MM.1S (cell line): ENCODE measurements at regions not wholly inside any gene's neighbourhood (a gene's known extent, or its start where the extent isn't known, plus 50 kb on each side); places are given as distances from the start of the nearest gene placed in this dataset.

ENCODE experiments used
- DNase-seq: peaks from one replicate; pipeline ENCODE4 v3.0.0-alpha.2; 2015
- H2AFZ ChIP-seq: fragments of 300-600 bp; sonication (generic); 2 replicates; pipeline ENCODE4 v1.6.0; 2016; ENCODE audit warnings: antibody characterized with exemption, low read length
- H3F3A ChIP-seq: fragments of 300-600 bp; sonication (generic); 2 replicates; pipeline ENCODE4 v1.6.1; 2016; ENCODE audit warnings: mild to moderate bottlenecking, antibody characterized with exemption, low read length, moderate library complexity, mixed read lengths; ENCODE audit not compliant: insufficient read depth
- H3K27ac ChIP-seq: fragments of 300-600 bp; sonication (generic); 2 replicates; pipeline ENCODE4 v1.5.1; 2016; ENCODE audit warnings: mild to moderate bottlenecking, low read length
- H3K27me3 ChIP-seq: fragments of 300-600 bp; sonication (generic); replicated peaks from 2 replicates; pipeline ENCODE4 v1.6.0; 2016; ENCODE audit warnings: low read length; ENCODE audit not compliant: insufficient read depth
- H3K36me3 ChIP-seq: fragments of 300-600 bp; sonication (generic); replicated peaks from 2 replicates; pipeline ENCODE4 v1.6.1; 2016; ENCODE audit warnings: mild to moderate bottlenecking, low read length, mixed read lengths; ENCODE audit not compliant: insufficient read depth
- H3K4me1 ChIP-seq: fragments of 300-600 bp; sonication (generic); 2 replicates; pipeline ENCODE4 v1.6.1; 2016; ENCODE audit warnings: low read length, mixed read lengths
- H3K4me2 ChIP-seq: fragments of 300-600 bp; sonication (generic); 2 replicates; pipeline ENCODE4 v1.6.0; 2016; ENCODE audit warnings: low read depth, low read length
- H3K4me3 ChIP-seq: fragments of 300-600 bp; sonication (generic); 2 replicates; pipeline ENCODE4 v1.5.1; 2016; ENCODE audit warnings: low read length, mixed read lengths
- H3K79me2 ChIP-seq: fragments of 300-600 bp; sonication (generic); 2 replicates; pipeline ENCODE4 v1.6.1; 2016; ENCODE audit warnings: mixed run types, low read length, mixed read lengths
- H3K9ac ChIP-seq: fragments of 300-600 bp; sonication (generic); 2 replicates; pipeline ENCODE4 v1.6.1; 2016; ENCODE audit warnings: low read length, mixed read lengths
- H3K9me2 ChIP-seq: fragments of 300-600 bp; sonication (generic); replicated peaks from 2 replicates; pipeline ENCODE4 v1.6.1; 2016; ENCODE audit warnings: mild to moderate bottlenecking, low read length, mixed read lengths; ENCODE audit not compliant: insufficient read depth
- H3K9me3 ChIP-seq: fragments of 300-600 bp; sonication (generic); replicated peaks from 2 replicates; pipeline ENCODE4 v1.6.1; 2016; ENCODE audit warnings: mild to moderate bottlenecking, low read length, mixed read lengths; ENCODE audit not compliant: insufficient read depth
- H4K20me1 ChIP-seq: fragments of 300-600 bp; sonication (generic); 2 replicates; pipeline ENCODE4 v1.6.1; 2016; ENCODE audit warnings: mild to moderate bottlenecking, low read length, moderate library complexity, mixed read lengths; ENCODE audit not compliant: insufficient read depth
- CTCF ChIP-seq: fragments of 300-600 bp; sonication (generic); IDR thresholded peaks from 2 replicates; pipeline ENCODE4 v1.5.1; 2016; ENCODE audit warnings: antibody characterized with exemption, low read length, mixed read lengths
- EZH2 ChIP-seq: fragments of 300-600 bp; sonication (generic); optimal IDR thresholded peaks from 2 replicates; pipeline ENCODE3; 2017; ENCODE audit warnings: low read depth, mild to moderate bottlenecking, antibody characterized with exemption, low read length, mixed read lengths
- EZH2phosphoT487 ChIP-seq: fragments of 300-600 bp; sonication (generic); IDR thresholded peaks from 2 replicates; pipeline ENCODE4 v1.6.1; 2018; ENCODE audit warnings: antibody characterized with exemption, low read length

GRCh38 chr6:9517806-9518205 lies 897.1 kb downstream of the TFAP2A start:
- Histone ChIP-seq H2AFZ (no peak overlapping the region), H3K4me3 (no peak overlapping the region), H3K79me2 (no peaks in the 10 kb centered on the region), H3K36me3 (no peaks in the 10 kb centered on the region), H3K27ac (no peak overlapping the region), H3K9me2 (no peaks in the 10 kb centered on the region), H3F3A (no peaks in the 10 kb centered on the region), H3K9me3 (no peaks in the 10 kb centered on the region), H3K4me2 (no peak overlapping the region), H3K4me1 (peaks cover 5% of the 10 kb centered on the region; the same call in 1 of the 2 replicates), H3K9ac (no peak overlapping the region), H3K27me3 (no peaks in the 10 kb centered on the region), H4K20me1 (no peaks in the 10 kb centered on the region)
- no peak for DNase-seq
- TF ChIP-seq EZH2, result no peak
- TF ChIP-seq CTCF, result no peak
- no peak for TF ChIP-seq EZH2phosphoT487

DNA sequence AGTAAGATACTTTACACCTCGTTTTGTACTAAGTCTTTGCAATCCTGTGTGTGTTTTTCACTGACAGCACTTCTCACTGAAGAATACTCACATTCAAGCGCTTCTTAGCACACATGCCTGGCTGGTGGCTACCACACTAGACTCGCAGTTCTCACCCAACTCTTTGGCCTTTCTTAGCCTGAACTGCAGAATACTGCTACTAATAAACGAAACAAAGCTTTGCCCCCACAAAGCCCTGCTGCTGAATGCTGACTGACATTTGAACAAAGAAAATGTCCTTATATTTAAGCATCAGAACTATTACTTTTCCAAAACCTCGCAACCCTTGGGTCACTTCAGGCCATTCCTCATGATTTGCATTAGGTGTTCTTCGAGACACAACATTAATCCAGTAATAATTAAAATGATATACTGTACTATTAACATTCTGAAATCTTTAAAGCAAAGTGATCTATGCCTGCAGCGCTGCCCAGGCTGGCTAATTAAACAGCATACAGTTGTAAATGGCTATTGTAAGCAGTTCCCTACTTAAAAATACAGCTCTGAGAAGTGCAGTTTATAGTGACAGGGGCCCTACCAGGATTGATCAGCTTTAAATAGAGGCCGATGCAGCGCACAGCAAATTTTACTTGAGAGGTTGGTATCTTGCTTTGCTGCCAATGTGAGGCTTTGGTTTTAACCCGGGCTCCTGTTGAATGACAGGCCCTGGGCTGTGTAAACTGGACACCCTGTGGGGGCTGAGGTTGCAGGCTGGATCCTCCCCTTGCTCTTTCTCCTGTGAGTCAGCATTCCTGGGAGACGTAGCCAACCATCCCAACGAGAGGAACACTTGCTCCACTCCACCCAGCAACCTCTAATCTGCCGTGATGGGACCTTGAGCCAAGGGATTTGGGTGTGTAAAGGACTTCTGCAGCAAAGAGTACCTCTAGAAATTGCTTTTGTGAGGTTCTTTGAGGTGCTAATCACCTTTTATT lies 899.0 kb downstream of the TFAP2A start:
- no peak for DNase-seq
- H3K4me1 ChIP-seq, result peaks cover 5% of the 10 kb centered on the region; the same call in 1 of the 2 replicates
- no peaks in the 10 kb centered on the region for H3K36me3 ChIP-seq
- H3F3A ChIP-seq, result no peaks in the 10 kb centered on the region
- no peaks in the 10 kb centered on the region for H3K9me3 ChIP-seq
- H3K4me2 ChIP-seq, result no peak overlapping the region
- no peak overlapping the region for H2AFZ ChIP-seq
- no peak overlapping the region for H3K9ac ChIP-seq
- H3K4me3 ChIP-seq, result no peak overlapping the region
- H3K79me2 ChIP-seq, result no peaks in the 10 kb centered on the region
- no peaks in the 10 kb centered on the region for H4K20me1 ChIP-seq
- H3K27me3 ChIP-seq, result no peaks in the 10 kb centered on the region
- no peak overlapping the region for H3K27ac ChIP-seq
- TF ChIP-seq CTCF (no peak), EZH2phosphoT487 (no peak), EZH2 (no peak)
- no peaks in the 10 kb centered on the region for H3K9me2 ChIP-seq

DNA sequence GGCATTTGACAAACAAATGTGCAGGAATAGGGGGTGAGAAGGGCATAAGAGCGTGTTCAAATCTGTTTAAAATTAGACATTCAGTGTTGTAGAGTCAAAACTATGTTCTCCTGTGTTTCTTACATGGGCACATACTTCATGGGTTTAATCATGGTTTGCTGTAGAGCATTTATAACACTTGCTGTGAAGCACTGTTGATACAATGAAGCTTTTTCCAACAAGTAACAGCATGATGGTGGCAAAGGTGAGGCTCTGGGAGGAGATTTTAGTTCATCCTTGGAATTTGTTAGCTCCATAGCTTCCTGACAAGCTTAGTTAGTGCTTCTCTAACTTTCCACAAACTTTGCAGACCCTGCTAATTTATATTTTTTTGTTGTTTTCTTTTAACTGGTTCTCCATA lies 900.7 kb downstream of the TFAP2A start:
- no peaks in the 10 kb centered on the region for H3K27me3 ChIP-seq
- H3K36me3 ChIP-seq, result no peaks in the 10 kb centered on the region
- H2AFZ ChIP-seq, result no peak overlapping the region
- H3K79me2 ChIP-seq, result no peaks in the 10 kb centered on the region
- no peak overlapping the region for H3K9ac ChIP-seq
- no peak overlapping the region for H3K27ac ChIP-seq
- H3K9me2 ChIP-seq, result no peaks in the 10 kb centered on the region
- H3K9me3 ChIP-seq, result no peaks in the 10 kb centered on the region
- H3F3A ChIP-seq, result no peaks in the 10 kb centered on the region
- TF ChIP-seq CTCF (no peak), EZH2phosphoT487 (no peak), EZH2 (no peak)
- no peak for DNase-seq
- H3K4me1 ChIP-seq, result peaks cover 5% of the 10 kb centered on the region; the same call in 1 of the 2 replicates
- H3K4me3 ChIP-seq, result no peak overlapping the region
- no peaks in the 10 kb centered on the region for H4K20me1 ChIP-seq
- no peak overlapping the region for H3K4me2 ChIP-seq
